ENCODE measurements at regions not wholly inside any gene's neighbourhood (a gene's known extent, or its start where the extent isn't known, plus 50 kb on each side); places are given as distances from the start of the nearest gene placed in this dataset.

DNA sequence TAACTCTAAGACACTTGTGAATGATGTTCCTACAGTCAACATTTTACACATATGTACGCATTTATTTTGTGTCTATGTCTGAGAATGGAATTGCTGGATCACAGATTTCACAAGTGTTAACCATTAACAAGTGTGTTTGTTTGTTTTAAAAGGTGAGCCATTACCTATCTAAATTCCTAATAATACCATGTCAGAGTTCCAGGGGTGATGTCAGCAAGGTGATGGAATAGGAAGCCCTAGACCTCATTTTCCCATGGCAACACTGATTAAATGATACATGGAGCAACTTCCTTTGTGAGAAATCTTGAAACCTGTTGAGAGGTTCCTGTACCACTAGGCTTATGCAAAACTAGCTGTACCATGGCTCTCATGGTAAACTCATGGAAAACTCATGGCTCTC, 309.7 kb downstream of the CYLC2 start:
- no peaks in the 10 kb centered on the region for H3K9me3 ChIP-seq (ENCODE audit: control insufficient read depth, insufficient read depth, low read depth, low read length)
- intact Hi-C loops (cut with micrococcal nuclease; ENCODE audit: unreplicated experiment), result no loop called here
- H3K27me3 ChIP-seq (ENCODE audit: control insufficient read depth, insufficient read depth, low read length), result no peaks in the 10 kb centered on the region
- no TSS peak for BruUV-seq (replicated peaks)
- H3K27ac ChIP-seq (ENCODE audit: low read length), result no peak overlapping the region
- in situ Hi-C loops (cut with HindIII; ENCODE audit: low pct_unique_long_range_greater_than_20kb, low sequenced_read_pairs), result no loop called here
- CTCF ChIA-PET, result no interaction called here
- TF ChIP-seq POLR2AphosphoS5 (IDR thresholded peaks at IDR 0.05; ENCODE audit: low read depth, low read length) (no peak), SIN3A (IDR thresholded peaks at IDR 0.05; ENCODE audit: borderline replicate concordance, insufficient read depth, low read depth, low read length) (no peak), TCF7L2 (IDR thresholded peaks at IDR 0.05; ENCODE audit: low read depth, low read length) (no peak)
- TF ChIP-seq, protein P1, sequence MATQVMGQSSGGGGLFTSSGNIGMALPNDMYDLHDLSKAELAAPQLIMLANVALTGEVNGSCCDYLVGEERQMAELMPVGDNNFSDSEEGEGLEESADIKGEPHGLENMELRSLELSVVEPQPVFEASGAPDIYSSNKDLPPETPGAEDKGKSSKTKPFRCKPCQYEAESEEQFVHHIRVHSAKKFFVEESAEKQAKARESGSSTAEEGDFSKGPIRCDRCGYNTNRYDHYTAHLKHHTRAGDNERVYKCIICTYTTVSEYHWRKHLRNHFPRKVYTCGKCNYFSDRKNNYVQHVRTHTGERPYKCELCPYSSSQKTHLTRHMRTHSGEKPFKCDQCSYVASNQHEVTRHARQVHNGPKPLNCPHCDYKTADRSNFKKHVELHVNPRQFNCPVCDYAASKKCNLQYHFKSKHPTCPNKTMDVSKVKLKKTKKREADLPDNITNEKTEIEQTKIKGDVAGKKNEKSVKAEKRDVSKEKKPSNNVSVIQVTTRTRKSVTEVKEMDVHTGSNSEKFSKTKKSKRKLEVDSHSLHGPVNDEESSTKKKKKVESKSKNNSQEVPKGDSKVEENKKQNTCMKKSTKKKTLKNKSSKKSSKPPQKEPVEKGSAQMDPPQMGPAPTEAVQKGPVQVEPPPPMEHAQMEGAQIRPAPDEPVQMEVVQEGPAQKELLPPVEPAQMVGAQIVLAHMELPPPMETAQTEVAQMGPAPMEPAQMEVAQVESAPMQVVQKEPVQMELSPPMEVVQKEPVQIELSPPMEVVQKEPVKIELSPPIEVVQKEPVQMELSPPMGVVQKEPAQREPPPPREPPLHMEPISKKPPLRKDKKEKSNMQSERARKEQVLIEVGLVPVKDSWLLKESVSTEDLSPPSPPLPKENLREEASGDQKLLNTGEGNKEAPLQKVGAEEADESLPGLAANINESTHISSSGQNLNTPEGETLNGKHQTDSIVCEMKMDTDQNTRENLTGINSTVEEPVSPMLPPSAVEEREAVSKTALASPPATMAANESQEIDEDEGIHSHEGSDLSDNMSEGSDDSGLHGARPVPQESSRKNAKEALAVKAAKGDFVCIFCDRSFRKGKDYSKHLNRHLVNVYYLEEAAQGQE (IDR thresholded peaks at IDR 0.05; ENCODE audit: insufficient read depth in 1 of 2, low read depth in 2 of 2, low read length in 1 of 2), result no peak
- TF ChIP-seq, protein P2, sequence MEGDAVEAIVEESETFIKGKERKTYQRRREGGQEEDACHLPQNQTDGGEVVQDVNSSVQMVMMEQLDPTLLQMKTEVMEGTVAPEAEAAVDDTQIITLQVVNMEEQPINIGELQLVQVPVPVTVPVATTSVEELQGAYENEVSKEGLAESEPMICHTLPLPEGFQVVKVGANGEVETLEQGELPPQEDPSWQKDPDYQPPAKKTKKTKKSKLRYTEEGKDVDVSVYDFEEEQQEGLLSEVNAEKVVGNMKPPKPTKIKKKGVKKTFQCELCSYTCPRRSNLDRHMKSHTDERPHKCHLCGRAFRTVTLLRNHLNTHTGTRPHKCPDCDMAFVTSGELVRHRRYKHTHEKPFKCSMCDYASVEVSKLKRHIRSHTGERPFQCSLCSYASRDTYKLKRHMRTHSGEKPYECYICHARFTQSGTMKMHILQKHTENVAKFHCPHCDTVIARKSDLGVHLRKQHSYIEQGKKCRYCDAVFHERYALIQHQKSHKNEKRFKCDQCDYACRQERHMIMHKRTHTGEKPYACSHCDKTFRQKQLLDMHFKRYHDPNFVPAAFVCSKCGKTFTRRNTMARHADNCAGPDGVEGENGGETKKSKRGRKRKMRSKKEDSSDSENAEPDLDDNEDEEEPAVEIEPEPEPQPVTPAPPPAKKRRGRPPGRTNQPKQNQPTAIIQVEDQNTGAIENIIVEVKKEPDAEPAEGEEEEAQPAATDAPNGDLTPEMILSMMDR (IDR thresholded peaks at IDR 0.05), result no peak
- no peak for DNase-seq (ENCODE audit: low read depth, low spot score)
- no peaks in the 10 kb centered on the region for H3K4me1 ChIP-seq (ENCODE audit: control insufficient read depth, insufficient read depth, low read length)
- no peak overlapping the region for H3K4me3 ChIP-seq (ENCODE audit: low read depth in 2 of 2, low read length in 2 of 2)
- ATAC-seq, result no peak
- POLR2A ChIA-PET, result no interaction called here
- H3K36me3 ChIP-seq (ENCODE audit: control insufficient read depth, insufficient read depth, low read length), result no peaks in the 10 kb centered on the region

DNA sequence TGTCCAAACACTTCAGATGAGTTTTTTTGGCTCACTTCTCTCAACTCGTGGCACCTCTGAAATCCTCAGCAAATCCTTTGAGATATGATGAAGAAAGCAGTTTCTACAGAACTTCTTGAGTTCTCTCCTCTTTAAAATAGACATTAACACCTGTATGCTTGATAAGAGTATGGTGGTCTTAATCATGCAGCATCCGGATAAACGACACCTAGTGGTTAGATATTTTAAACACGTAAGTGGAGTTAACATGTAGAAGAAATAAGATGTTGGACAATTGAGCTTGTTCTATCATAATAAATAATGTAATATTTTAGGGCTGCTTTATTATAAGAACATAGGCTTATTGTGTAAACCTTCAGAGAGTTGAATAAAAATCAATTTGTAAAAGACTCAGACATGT, 324.8 kb downstream of the CYLC2 start:
- BruUV-seq (replicated peaks), result no TSS peak
- Histone ChIP-seq H3K27ac (ENCODE audit: low read length) (no peak overlapping the region), H3K27me3 (ENCODE audit: control insufficient read depth, insufficient read depth, low read length) (no peaks in the 10 kb centered on the region), H3K36me3 (ENCODE audit: control insufficient read depth, insufficient read depth, low read length) (no peaks in the 10 kb centered on the region), H3K9me3 (ENCODE audit: control insufficient read depth, insufficient read depth, low read depth, low read length) (no peaks in the 10 kb centered on the region), H3K4me3 (ENCODE audit: low read depth in 2 of 2, low read length in 2 of 2) (no peak overlapping the region), H3K4me1 (ENCODE audit: control insufficient read depth, insufficient read depth, low read length) (no peaks in the 10 kb centered on the region)
- intact Hi-C loops (cut with micrococcal nuclease; ENCODE audit: unreplicated experiment) (no loop called here), in situ Hi-C loops (cut with HindIII; ENCODE audit: low pct_unique_long_range_greater_than_20kb, low sequenced_read_pairs) (no loop called here)
- TF ChIP-seq, protein P2 (IDR thresholded peaks at IDR 0.05), result no peak; the same call in 1 of the 2 replicates
- TF ChIP-seq TCF7L2 (IDR thresholded peaks at IDR 0.05; ENCODE audit: low read depth, low read length) (no peak), POLR2AphosphoS5 (IDR thresholded peaks at IDR 0.05; ENCODE audit: low read depth, low read length) (no peak), SIN3A (IDR thresholded peaks at IDR 0.05; ENCODE audit: borderline replicate concordance, insufficient read depth, low read depth, low read length) (no peak)
- TF ChIP-seq, protein P1 (IDR thresholded peaks at IDR 0.05; ENCODE audit: insufficient read depth in 1 of 2, low read depth in 2 of 2, low read length in 1 of 2), result no peak
- CTCF ChIA-PET, result no interaction called here
- no peak for DNase-seq (ENCODE audit: low read depth, low spot score)
- no peak for ATAC-seq
- POLR2A ChIA-PET, result no interaction called here
